HCT116 (cell line): ENCODE measurements at regions not wholly inside any gene's neighbourhood (a gene's known extent, or its start where the extent isn't known, plus 50 kb on each side); places are given as distances from the start of the nearest gene placed in this dataset.

Experiments
- ATAC-seq: fragments of 200-7000 bp; cut with Tn5 transposase; 2 replicates; pipeline ENCODE4 v1.9.1; 2020; ENCODE audit warnings: mild to moderate bottlenecking, moderate library complexity
- BruUV-seq: library from RNA; stranded (reverse); fragments of 400-500 nt; replicated peaks from 2 replicates; lab custom pipeline; 2021; lab: Mats Ljungman, UMichigan
- CTCF ChIA-PET: fragments of 300-600 bp; sonication (Branson Sonifier 250); formaldehyde crosslinking; loops from one replicate; lab custom pipeline; 2021; ENCODE audit warnings: antibody characterized with exemption; lab: Charles Lee
- POLR2A ChIA-PET: fragments of 300-600, 350-600 bp; sonication (Branson Sonifier 250); formaldehyde crosslinking; loops from one replicate; lab custom pipeline; 2021; ENCODE audit warnings: antibody characterized with exemption; lab: Charles Lee
- RAD21 ChIA-PET, 2 experiments: fragments of 300-600 bp; sonication (Branson Sonifier 250); formaldehyde crosslinking; loops; one replicate each; lab custom pipeline; 2023; ENCODE audit warnings: low total read pairs in 2 of 2; ENCODE audit not compliant: uncharacterized antibody in 2 of 2, unreplicated experiment in 2 of 2, low non-redundant PET in 1 of 2; lab: Charles Lee
- DNase-seq: peaks from one replicate; pipeline ENCODE4 v3.0.0-alpha.2; 2010; ENCODE audit warnings: low read depth, low spot score
- H2AFZ ChIP-seq: fragments of 200-600 bp; shearing (Covaris generic), sonication (generic); 2 replicates; pipeline ENCODE4 v1.6.1; 2017; ENCODE audit warnings: low read depth, mixed run types, mixed read lengths, antibody characterized with exemption, low read length; ENCODE audit not compliant: poor library complexity, severe bottlenecking
- H3K27ac ChIP-seq: 2 replicates; pipeline ENCODE4 v1.5.1; 2012; ENCODE audit warnings: low read depth, low read length
- H3K27me3 ChIP-seq: fragments of 200-600 bp; sonication (generic); 2 replicates; pipeline ENCODE4 v1.6.1; 2016; ENCODE audit warnings: mixed run types, low read length, mixed read lengths; ENCODE audit not compliant: insufficient read depth
- H3K36me3 ChIP-seq, 2 experiments: fragments of 200-500 bp in 1 of 2; fragments of 200-600 bp in 1 of 2; sonication (Bioruptor generic) in 1 of 2; sonication (generic) in 1 of 2; 2 replicates each; pipeline versions ENCODE4 v1.5.1 to v1.6.1; 2014 to 2016; ENCODE audit warnings: low read length in 2 of 2, inconsistent platforms in 1 of 2, mixed read lengths in 1 of 2, mixed run types in 1 of 2; ENCODE audit not compliant: insufficient read depth in 2 of 2, control insufficient read depth in 1 of 2
- H3K4me1 ChIP-seq, 2 experiments: fragments of 200-600 bp in 1 of 2; sonication (generic) in 1 of 2; 2 replicates each; pipeline versions ENCODE4 v1.5.1 to v1.6.1; 2012 to 2017; ENCODE audit warnings: low read length in 2 of 2, inconsistent platforms in 1 of 2, mild to moderate bottlenecking in 1 of 2, mixed read lengths in 1 of 2, mixed run types in 1 of 2, moderate library complexity in 1 of 2; ENCODE audit not compliant: insufficient read depth in 2 of 2, control insufficient read depth in 1 of 2
- H3K4me2 ChIP-seq: fragments of 200-600 bp; sonication (generic); 2 replicates; pipeline ENCODE4 v1.6.1; 2017; ENCODE audit warnings: mixed run types, low read length, mixed read lengths
- H3K4me3 ChIP-seq, 2 experiments: fragments of 200-600 bp in 1 of 2; sonication (generic) in 1 of 2; replicated peaks in 1 of 2; 2 replicates each; pipeline ENCODE4 v1.5.1; 2011 to 2016; ENCODE audit warnings: low read length in 2 of 2, control low read depth in 1 of 2, low read depth in 1 of 2, mild to moderate bottlenecking in 1 of 2, mixed read lengths in 1 of 2, mixed run types in 1 of 2
- H3K79me2 ChIP-seq: fragments of 200-600 bp; sonication (generic); 2 replicates; pipeline ENCODE4 v1.6.1; 2017; ENCODE audit warnings: mild to moderate bottlenecking, mixed run types, low read length, moderate library complexity, mixed read lengths; ENCODE audit not compliant: insufficient read depth
- H3K9ac ChIP-seq: fragments of 200-600 bp; sonication (generic); 2 replicates; pipeline ENCODE4 v1.6.1; 2016; ENCODE audit warnings: low read length, mixed read lengths
- H3K9me2 ChIP-seq: fragments of 200-600 bp; sonication (generic), shearing (Covaris generic); 2 replicates; pipeline ENCODE4 v1.6.1; 2017; ENCODE audit warnings: mixed run types, mild to moderate bottlenecking, moderate library complexity; ENCODE audit not compliant: insufficient read depth
- H3K9me3 ChIP-seq, 2 experiments: fragments of 200-500 bp in 1 of 2; fragments of 200-600 bp in 1 of 2; sonication (Bioruptor generic) in 1 of 2; sonication (generic) in 1 of 2; 2 replicates each; pipeline ENCODE4 v1.6.1; 2014 to 2017; ENCODE audit warnings: low read length in 2 of 2, mixed read lengths in 2 of 2, inconsistent platforms in 1 of 2, low read depth in 1 of 2, mild to moderate bottlenecking in 1 of 2, mixed run types in 1 of 2, moderate library complexity in 1 of 2; ENCODE audit not compliant: control insufficient read depth in 1 of 2, insufficient read depth in 1 of 2
- H4K20me1 ChIP-seq: fragments of 200-600 bp; sonication (generic), shearing (Covaris generic); 2 replicates; pipeline ENCODE4 v1.6.1; 2017; ENCODE audit warnings: mixed run types, mild to moderate bottlenecking, moderate library complexity; ENCODE audit not compliant: insufficient read depth
- ATF3 ChIP-seq: IDR thresholded peaks from 2 replicates; pipeline ENCODE4 v1.6.1; 2012
- CTCF ChIP-seq, 3 experiments: fragments of 200-600 bp in 1 of 3; sonication (generic) in 1 of 3; IDR thresholded peaks in 2 of 3; conservative IDR thresholded peaks in 1 of 3; 2 replicates each; pipeline ENCODE4 v1.5.1; 2012 to 2017; ENCODE audit warnings: low read depth in 2 of 3, low read length in 2 of 3, antibody characterized with exemption in 1 of 3, borderline replicate concordance in 1 of 3, control low read depth in 1 of 3, mild to moderate bottlenecking in 1 of 3, mixed read lengths in 1 of 3, mixed run types in 1 of 3, moderate library complexity in 1 of 3; ENCODE audit not compliant: insufficient read depth in 1 of 3
- ELF1 ChIP-seq: IDR thresholded peaks from 2 replicates; pipeline ENCODE4 v1.6.1; 2012; ENCODE audit warnings: low read depth, borderline replicate concordance
- EZH2 ChIP-seq: fragments of 200-600 bp; sonication (generic); IDR thresholded peaks from 2 replicates; pipeline ENCODE4 v1.6.1; 2017; ENCODE audit warnings: antibody characterized with exemption, mixed run types
- FOSL1 ChIP-seq: IDR thresholded peaks from 2 replicates; pipeline ENCODE4 v1.6.1; 2012; ENCODE audit warnings: low read depth
- MAX ChIP-seq: IDR thresholded peaks from 2 replicates; pipeline ENCODE4 v1.6.1; 2012
- POLR2A ChIP-seq: IDR thresholded peaks from 2 replicates; pipeline ENCODE4 v1.7.0; 2011; ENCODE audit warnings: borderline replicate concordance; ENCODE audit not compliant: insufficient read depth, insufficient read length; ENCODE audit errors: extremely low read depth
- RAD21 ChIP-seq: IDR thresholded peaks from 2 replicates; pipeline ENCODE4 v1.6.1; 2012; ENCODE audit warnings: low read depth, mild to moderate bottlenecking
- SIN3A ChIP-seq: IDR thresholded peaks from 2 replicates; pipeline ENCODE4 v1.6.1; 2012; ENCODE audit warnings: low read depth
- SRF ChIP-seq: IDR thresholded peaks from 2 replicates; pipeline ENCODE4 v1.6.1; 2012; ENCODE audit warnings: low read depth
- TCF7L2 ChIP-seq: IDR thresholded peaks from 2 replicates; pipeline ENCODE4 v1.7.0; 2011; ENCODE audit warnings: borderline replicate concordance, inconsistent platforms; ENCODE audit not compliant: insufficient read depth, insufficient read length; ENCODE audit errors: extremely low read depth
- YY1 ChIP-seq: IDR thresholded peaks from 2 replicates; pipeline ENCODE4 v1.6.1; 2011; ENCODE audit warnings: low read length, low read depth, moderate library complexity, mild to moderate bottlenecking; ENCODE audit not compliant: insufficient replicate concordance; ENCODE audit errors: extremely low read depth
- ZBTB33 ChIP-seq: IDR thresholded peaks from 2 replicates; pipeline ENCODE4 v1.6.1; 2011; ENCODE audit warnings: mild to moderate bottlenecking, low read length, moderate library complexity; ENCODE audit not compliant: insufficient replicate concordance; ENCODE audit errors: extremely low read depth
- ZFX ChIP-seq: fragments of 450-650 bp; IDR thresholded peaks from 2 replicates; pipeline ENCODE4 v1.6.1; 2017
- ZNF274 ChIP-seq: fragments of 200-500 bp; sonication (Bioruptor generic); IDR thresholded peaks from 2 replicates; pipeline ENCODE4 v1.6.1; 2014; ENCODE audit warnings: mild to moderate bottlenecking, low read depth, low read length, inconsistent platforms
- intact Hi-C: fragments of 100-400 bp; cut with micrococcal nuclease; formaldehyde crosslinking; loops from 2 replicates; pipeline ENCODE4 v1.10.0; 2022

- Histone ChIP-seq H3K9ac (no peak overlapping the region), H4K20me1 (no peaks in the 10 kb centered on the region), H3K4me3 (no peak overlapping the region), H3K36me3 (no peaks in the 10 kb centered on the region), H3K27me3 (no peaks in the 10 kb centered on the region), H3K9me3 (no peaks in the 10 kb centered on the region), H3K9me2 (no peaks in the 10 kb centered on the region), H3K4me1 (no peaks in the 10 kb centered on the region), H2AFZ (no peak overlapping the region), H3K4me2 (no peak overlapping the region), H3K27ac (no peak overlapping the region), H3K79me2 (no peaks in the 10 kb centered on the region)
- DNase-seq = no peak
- ChIA-PET CTCF (no interaction called here), RAD21 (no interaction called here), POLR2A (no interaction called here)
- BruUV-seq = no TSS peak
- no peak for TF ChIP-seq TCF7L2
- TF ChIP-seq RAD21 = no peak
- TF ChIP-seq YY1 = no peak
- no peak for TF ChIP-seq SRF
- no peak for TF ChIP-seq POLR2A
- TF ChIP-seq ZFX = no peak
- no peak for TF ChIP-seq MAX
- TF ChIP-seq ZNF274 = no peak
- no peak for TF ChIP-seq EZH2
- TF ChIP-seq CTCF (IDR thresholded peaks at IDR 0.05 in 2 of 3, conservative IDR thresholded peaks at IDR 0.05 in 1 of 3; ENCODE audit: borderline replicate concordance in 1 of 3, insufficient read depth in 1 of 3, low read depth in 2 of 3, low read length in 2 of 3) = no peak
- TF ChIP-seq FOSL1 = no peak
- no peak for TF ChIP-seq ELF1
- no peak for TF ChIP-seq SIN3A
- no peak for TF ChIP-seq ZBTB33
- no peak for TF ChIP-seq ATF3
- intact Hi-C loops = no loop called here
- no peak for ATAC-seq
Observed at GRCh38 chr1:229012823-229013222, 258.1 kb upstream of the RAB4A start.
